ENCODE measurements at regions not wholly inside any gene's neighbourhood (a gene's known extent, or its start where the extent isn't known, plus 50 kb on each side); places are given as distances from the start of the nearest gene placed in this dataset.

DNA sequence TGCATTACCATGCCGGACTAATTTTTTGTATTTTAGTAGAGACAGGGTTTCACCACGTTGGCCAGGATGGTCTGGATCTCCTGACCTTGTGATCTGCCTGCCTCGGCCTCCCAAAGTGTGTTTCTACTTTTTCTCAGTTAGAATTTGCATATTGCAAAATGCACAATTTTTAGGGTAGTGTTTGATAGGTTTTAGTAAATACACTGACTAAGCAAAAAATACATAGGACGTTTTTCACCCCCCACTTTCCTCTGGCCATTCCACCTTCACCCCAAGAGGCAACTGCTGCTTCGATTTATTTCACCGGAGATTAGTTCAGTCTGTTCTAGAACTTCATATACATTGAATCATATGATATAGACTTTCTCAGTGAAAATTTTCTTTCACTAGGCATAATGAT is 1269.1 kb downstream of the TBC1D22A start:
- TF ChIP-seq CTCF (conservative IDR thresholded peaks at IDR 0.05; ENCODE audit: low read length), result no peak
- TF ChIP-seq EZH2phosphoT487 (IDR thresholded peaks at IDR 0.05; ENCODE audit: borderline replicate concordance), result no peak
